Stomach smooth muscle (tissue), 2 donors: ENCODE measurements at regions not wholly inside any gene's neighbourhood (a gene's known extent, or its start where the extent isn't known, plus 50 kb on each side); places are given as distances from the start of the nearest gene placed in this dataset.

Source experiments
- H3K27ac ChIP-seq: one replicate; pipeline ENCODE4 v1.7.0; 2013; ENCODE audit warnings: mild to moderate bottlenecking, low read length, inconsistent platforms
- H3K27me3 ChIP-seq, 2 donors: one replicate each; pipeline ENCODE4 v1.7.0; 2013; ENCODE audit warnings: low read length in 2 of 2; ENCODE audit not compliant: insufficient read depth in 2 of 2, control insufficient read depth in 1 of 2
- H3K36me3 ChIP-seq, 2 donors: one replicate each; pipeline ENCODE4 v1.7.0; 2013; ENCODE audit warnings: low read length in 2 of 2; ENCODE audit not compliant: control insufficient read depth in 2 of 2, insufficient read depth in 2 of 2
- H3K4me1 ChIP-seq: one replicate; pipeline ENCODE4 v1.7.0; 2013; ENCODE audit warnings: low read length; ENCODE audit not compliant: control insufficient read depth, insufficient read depth
- H3K4me3 ChIP-seq, 2 donors: one replicate each; pipeline ENCODE4 v1.7.0; 2013; ENCODE audit warnings: low read length in 2 of 2
- H3K9ac ChIP-seq, 2 donors: one replicate each; pipeline ENCODE4 v1.7.0; 2013; ENCODE audit warnings: low read length in 2 of 2, mild to moderate bottlenecking in 1 of 2
- H3K9me3 ChIP-seq, 2 donors: one replicate each; pipeline ENCODE4 v1.7.0; 2013; ENCODE audit warnings: low read length in 2 of 2; ENCODE audit not compliant: control insufficient read depth in 2 of 2
- donor health status: healthy.
- donor health status: Pancreatic carcinoma.

GRCh38 chr2:220940646-220941045, 631.5 kb downstream of the EPHA4 start:
- Histone ChIP-seq H3K36me3 (no peaks in the 10 kb centered on the region), H3K4me1 (no peaks in the 10 kb centered on the region), H3K27me3 (no peaks in the 10 kb centered on the region), H3K9ac (no peak overlapping the region), H3K9me3 (no peaks in the 10 kb centered on the region), H3K4me3 (no peak overlapping the region), H3K27ac (no peak overlapping the region)

- Histone ChIP-seq H3K4me1 (no peaks in the 10 kb centered on the region), H3K9me3 (no peaks in the 10 kb centered on the region), H3K27me3 (no peaks in the 10 kb centered on the region), H3K4me3 (no peak overlapping the region), H3K36me3 (no peaks in the 10 kb centered on the region), H3K27ac (no peak overlapping the region), H3K9ac (no peak overlapping the region)
Measured at GRCh38 chr2:220941683-220942082, 630.4 kb downstream of the EPHA4 start.

- H3K4me3 ChIP-seq: no peak overlapping the region
- H3K9ac ChIP-seq: no peak overlapping the region
Measured at GRCh38 chr2:220946552-220946951, 625.6 kb downstream of the EPHA4 start.

GRCh38 chr2:220948579-220948978, 623.5 kb downstream of the EPHA4 start:
- Histone ChIP-seq H3K36me3 (no peaks in the 10 kb centered on the region), H3K9me3 (no peaks in the 10 kb centered on the region), H3K4me3 (no peak overlapping the region), H3K27ac (no peak overlapping the region), H3K9ac (no peak overlapping the region), H3K27me3 (no peaks in the 10 kb centered on the region), H3K4me1 (no peaks in the 10 kb centered on the region)

More at GRCh38 chr2:220946552-220946951, 625.6 kb downstream of the EPHA4 start:
- Histone ChIP-seq H3K9me3 (no peaks in the 10 kb centered on the region), H3K27ac (no peak overlapping the region), H3K27me3 (no peaks in the 10 kb centered on the region), H3K36me3 (no peaks in the 10 kb centered on the region), H3K4me1 (no peaks in the 10 kb centered on the region)

GRCh38 chr2:220949466-220949865, 622.6 kb downstream of the EPHA4 start:
- H3K27ac ChIP-seq: no peak overlapping the region
- H3K9me3 ChIP-seq: no peaks in the 10 kb centered on the region
- H3K9ac ChIP-seq: no peak overlapping the region
- no peaks in the 10 kb centered on the region for H3K4me1 ChIP-seq
- no peaks in the 10 kb centered on the region for H3K36me3 ChIP-seq
- H3K27me3 ChIP-seq: no peaks in the 10 kb centered on the region
- H3K4me3 ChIP-seq: no peak overlapping the region

- H3K27ac ChIP-seq: no peak overlapping the region
- peaks cover 3% of the 10 kb centered on the region for H3K4me1 ChIP-seq
- H3K4me3 ChIP-seq: no peak overlapping the region
- no peaks in the 10 kb centered on the region for H3K36me3 ChIP-seq
- H3K9me3 ChIP-seq: no peaks in the 10 kb centered on the region
- H3K9ac ChIP-seq: no peak overlapping the region
- H3K27me3 ChIP-seq: peaks cover 0 to 2% of the 10 kb centered on the region in 2 donors
Measured at GRCh38 chr2:220955776-220956175, 616.3 kb downstream of the EPHA4 start.

GRCh38 chr2:220956429-220956828, 615.7 kb downstream of the EPHA4 start:
- H3K27ac ChIP-seq: no peak overlapping the region
- H3K4me1 ChIP-seq: peaks cover 3% of the 10 kb centered on the region
- peaks cover 0 to 2% of the 10 kb centered on the region in 2 donors for H3K27me3 ChIP-seq
- H3K4me3 ChIP-seq: no peak overlapping the region
- no peaks in the 10 kb centered on the region for H3K36me3 ChIP-seq
- H3K9me3 ChIP-seq: no peaks in the 10 kb centered on the region
- no peak overlapping the region for H3K9ac ChIP-seq

- H3K9me3 ChIP-seq: no peaks in the 10 kb centered on the region
- peaks cover 3% of the 10 kb centered on the region for H3K4me1 ChIP-seq
- no peak overlapping the region for H3K27ac ChIP-seq
- H3K9ac ChIP-seq: no peak overlapping the region
- peaks cover 0 to 2% of the 10 kb centered on the region in 2 donors for H3K27me3 ChIP-seq
- H3K4me3 ChIP-seq: no peak overlapping the region
- no peaks in the 10 kb centered on the region for H3K36me3 ChIP-seq
Measured at GRCh38 chr2:220959391-220959802, 612.7 kb downstream of the EPHA4 start.

- Histone ChIP-seq H3K36me3 (no peaks in the 10 kb centered on the region), H3K4me3 (no peak overlapping the region), H3K9ac (no peak overlapping the region), H3K4me1 (peaks cover 3% of the 10 kb centered on the region), H3K27me3 (no peaks in the 10 kb centered on the region), H3K9me3 (no peaks in the 10 kb centered on the region), H3K27ac (no peak overlapping the region)
Measured at GRCh38 chr2:220961143-220961860, 610.8 kb downstream of the EPHA4 start.

GRCh38 chr2:220962556-220962955, 609.5 kb downstream of the EPHA4 start:
- Histone ChIP-seq H3K4me1 (peaks cover 3% of the 10 kb centered on the region), H3K4me3 (no peak overlapping the region), H3K36me3 (no peaks in the 10 kb centered on the region), H3K27me3 (no peaks in the 10 kb centered on the region), H3K27ac (no peak overlapping the region), H3K9ac (no peak overlapping the region), H3K9me3 (no peaks in the 10 kb centered on the region)

GRCh38 chr2:220963076-220963475, 609.0 kb downstream of the EPHA4 start:
- Histone ChIP-seq H3K9ac (no peak overlapping the region), H3K27me3 (no peaks in the 10 kb centered on the region), H3K4me3 (no peak overlapping the region), H3K27ac (no peak overlapping the region), H3K9me3 (no peaks in the 10 kb centered on the region), H3K4me1 (peaks cover 3% of the 10 kb centered on the region), H3K36me3 (no peaks in the 10 kb centered on the region)
